ENCODE measurements at regions not wholly inside any gene's neighbourhood (a gene's known extent, or its start where the extent isn't known, plus 50 kb on each side); places are given as distances from the start of the nearest gene placed in this dataset.

DNA sequence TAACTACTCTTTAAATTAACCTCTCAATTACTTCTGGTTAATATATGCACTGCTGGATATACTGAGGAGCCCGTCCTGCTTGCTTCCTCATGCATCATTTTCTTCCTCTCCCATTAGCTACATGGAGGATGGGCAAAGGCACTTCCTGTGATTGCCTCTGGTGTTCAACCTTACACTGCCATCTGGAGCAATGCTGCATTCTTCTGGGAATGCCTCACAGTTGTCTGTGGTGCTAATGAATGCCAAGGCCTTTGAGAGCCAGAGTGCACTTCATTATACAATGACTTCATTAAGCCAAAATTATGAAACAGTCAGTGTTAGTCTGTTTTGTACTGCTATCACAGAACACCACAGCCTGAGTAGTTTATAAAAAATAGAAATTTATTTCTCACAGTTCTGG is 134.8 kb upstream of the DOCK10 start:
- no peaks in the 10 kb centered on the region for H3K9me3 ChIP-seq (ENCODE audit: control insufficient read depth, low read depth, low read length)
- no peaks in the 10 kb centered on the region for H3K9me1 ChIP-seq (ENCODE audit: control insufficient read depth, extremely low read depth, insufficient read depth, low read length)
- dilution Hi-C loops (cut with MboI; ENCODE audit: extremely low pct_ligation_motif_present, low sequenced_read_pairs), result no loop called here
- FAIRE-seq (peak; percentile 53), DNase-seq (ENCODE audit: low read depth, low spot score) (peak; percentile 7)
- TF ChIP-seq, protein P1, sequence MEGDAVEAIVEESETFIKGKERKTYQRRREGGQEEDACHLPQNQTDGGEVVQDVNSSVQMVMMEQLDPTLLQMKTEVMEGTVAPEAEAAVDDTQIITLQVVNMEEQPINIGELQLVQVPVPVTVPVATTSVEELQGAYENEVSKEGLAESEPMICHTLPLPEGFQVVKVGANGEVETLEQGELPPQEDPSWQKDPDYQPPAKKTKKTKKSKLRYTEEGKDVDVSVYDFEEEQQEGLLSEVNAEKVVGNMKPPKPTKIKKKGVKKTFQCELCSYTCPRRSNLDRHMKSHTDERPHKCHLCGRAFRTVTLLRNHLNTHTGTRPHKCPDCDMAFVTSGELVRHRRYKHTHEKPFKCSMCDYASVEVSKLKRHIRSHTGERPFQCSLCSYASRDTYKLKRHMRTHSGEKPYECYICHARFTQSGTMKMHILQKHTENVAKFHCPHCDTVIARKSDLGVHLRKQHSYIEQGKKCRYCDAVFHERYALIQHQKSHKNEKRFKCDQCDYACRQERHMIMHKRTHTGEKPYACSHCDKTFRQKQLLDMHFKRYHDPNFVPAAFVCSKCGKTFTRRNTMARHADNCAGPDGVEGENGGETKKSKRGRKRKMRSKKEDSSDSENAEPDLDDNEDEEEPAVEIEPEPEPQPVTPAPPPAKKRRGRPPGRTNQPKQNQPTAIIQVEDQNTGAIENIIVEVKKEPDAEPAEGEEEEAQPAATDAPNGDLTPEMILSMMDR (optimal IDR thresholded peaks at IDR 0.05 in 1 of 3, IDR thresholded peaks at IDR 0.05 in 1 of 3, conservative IDR thresholded peaks at IDR 0.05 in 1 of 3; ENCODE audit: extremely low read depth in 1 of 3, insufficient read depth in 2 of 3, low read length in 3 of 3), result peak in 2 of 3 experiments; percentile 17 to 58
- no peak for TF ChIP-seq EZH2 (IDR thresholded peaks at IDR 0.05; ENCODE audit: low read length)
- no peak overlapping the region for H3K27ac ChIP-seq (ENCODE audit: control insufficient read depth, insufficient read depth, low read length)
- no peaks in the 10 kb centered on the region for H4K20me1 ChIP-seq (ENCODE audit: control insufficient read depth, extremely low read depth, insufficient read depth, low read length)
- no peaks in the 10 kb centered on the region for H3K27me3 ChIP-seq (ENCODE audit: control insufficient read depth, extremely low read depth, insufficient read depth, low read length)
- no peak overlapping the region for H3K4me2 ChIP-seq (ENCODE audit: control insufficient read depth, extremely low read depth, insufficient read depth, low read depth, low read length)
- no peak overlapping the region for H3K4me3 ChIP-seq (ENCODE audit: control insufficient read depth in 2 of 3, extremely low read depth in 1 of 3, insufficient read depth in 2 of 3, low read depth in 1 of 3, low read length in 3 of 3)
- no peak overlapping the region for H3K9ac ChIP-seq (ENCODE audit: control insufficient read depth, extremely low read depth, insufficient read depth, low read length)
- no peaks in the 10 kb centered on the region for H3K4me1 ChIP-seq (ENCODE audit: control insufficient read depth, extremely low read depth, insufficient read depth, low read length)
- H2AFZ ChIP-seq (ENCODE audit: control insufficient read depth, low read length), result no peak overlapping the region
- H3K79me2 ChIP-seq (ENCODE audit: control insufficient read depth, insufficient read depth, low read length), result no peaks in the 10 kb centered on the region
- H3K36me3 ChIP-seq (ENCODE audit: control insufficient read depth in 2 of 2, extremely low read depth in 1 of 2, insufficient read depth in 2 of 2, low read length in 2 of 2), result no peaks in the 10 kb centered on the region

DNA sequence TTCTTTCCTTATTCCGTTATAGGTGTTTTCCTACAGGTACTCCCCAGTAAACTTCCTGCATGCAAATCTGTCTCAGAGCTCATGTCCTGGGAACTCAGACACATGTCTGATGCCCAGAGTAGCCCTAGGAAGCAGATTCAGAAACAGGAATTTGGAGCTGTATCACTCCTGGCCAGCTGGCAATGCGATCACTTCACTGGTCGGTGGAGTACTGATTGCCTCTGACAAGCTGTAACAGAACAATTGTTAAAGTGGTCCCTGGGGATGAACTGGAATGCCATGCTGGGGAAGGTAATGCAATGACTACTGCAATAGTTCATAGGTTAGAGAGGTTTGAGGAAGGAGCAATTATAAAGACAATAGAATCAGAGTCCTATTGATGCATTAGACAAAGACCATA is 131.6 kb upstream of the DOCK10 start:
- H3K9ac ChIP-seq (ENCODE audit: control insufficient read depth, extremely low read depth, insufficient read depth, low read length), result no peak overlapping the region
- no peaks in the 10 kb centered on the region for H3K79me2 ChIP-seq (ENCODE audit: control insufficient read depth, insufficient read depth, low read length)
- H3K36me3 ChIP-seq (ENCODE audit: control insufficient read depth in 2 of 2, extremely low read depth in 1 of 2, insufficient read depth in 2 of 2, low read length in 2 of 2), result no peaks in the 10 kb centered on the region
- H3K4me3 ChIP-seq (ENCODE audit: control insufficient read depth in 2 of 3, extremely low read depth in 1 of 3, insufficient read depth in 2 of 3, low read depth in 1 of 3, low read length in 3 of 3), result no peak overlapping the region
- no peak overlapping the region for H3K27ac ChIP-seq (ENCODE audit: control insufficient read depth, insufficient read depth, low read length)
- dilution Hi-C loops (cut with MboI; ENCODE audit: extremely low pct_ligation_motif_present, low sequenced_read_pairs), result no loop called here
- no peaks in the 10 kb centered on the region for H4K20me1 ChIP-seq (ENCODE audit: control insufficient read depth, extremely low read depth, insufficient read depth, low read length)
- FAIRE-seq (no peak), DNase-seq (ENCODE audit: low read depth, low spot score) (no peak)
- H3K4me2 ChIP-seq (ENCODE audit: control insufficient read depth, extremely low read depth, insufficient read depth, low read depth, low read length), result no peak overlapping the region
- no peaks in the 10 kb centered on the region for H3K4me1 ChIP-seq (ENCODE audit: control insufficient read depth, extremely low read depth, insufficient read depth, low read length)
- H3K9me3 ChIP-seq (ENCODE audit: control insufficient read depth, low read depth, low read length), result no peaks in the 10 kb centered on the region
- no peaks in the 10 kb centered on the region for H3K9me1 ChIP-seq (ENCODE audit: control insufficient read depth, extremely low read depth, insufficient read depth, low read length)
- no peak for TF ChIP-seq EZH2 (IDR thresholded peaks at IDR 0.05; ENCODE audit: low read length)
- TF ChIP-seq, protein P1 (optimal IDR thresholded peaks at IDR 0.05 in 1 of 3, IDR thresholded peaks at IDR 0.05 in 1 of 3, conservative IDR thresholded peaks at IDR 0.05 in 1 of 3; ENCODE audit: extremely low read depth in 1 of 3, insufficient read depth in 2 of 3, low read length in 3 of 3), result no peak
- H3K27me3 ChIP-seq (ENCODE audit: control insufficient read depth, extremely low read depth, insufficient read depth, low read length), result no peaks in the 10 kb centered on the region
- no peak overlapping the region for H2AFZ ChIP-seq (ENCODE audit: control insufficient read depth, low read length)

Measured in keratinocyte (primary cell).